ENCODE measurements at regions not wholly inside any gene's neighbourhood (a gene's known extent, or its start where the extent isn't known, plus 50 kb on each side); places are given as distances from the start of the nearest gene placed in this dataset.

DNA sequence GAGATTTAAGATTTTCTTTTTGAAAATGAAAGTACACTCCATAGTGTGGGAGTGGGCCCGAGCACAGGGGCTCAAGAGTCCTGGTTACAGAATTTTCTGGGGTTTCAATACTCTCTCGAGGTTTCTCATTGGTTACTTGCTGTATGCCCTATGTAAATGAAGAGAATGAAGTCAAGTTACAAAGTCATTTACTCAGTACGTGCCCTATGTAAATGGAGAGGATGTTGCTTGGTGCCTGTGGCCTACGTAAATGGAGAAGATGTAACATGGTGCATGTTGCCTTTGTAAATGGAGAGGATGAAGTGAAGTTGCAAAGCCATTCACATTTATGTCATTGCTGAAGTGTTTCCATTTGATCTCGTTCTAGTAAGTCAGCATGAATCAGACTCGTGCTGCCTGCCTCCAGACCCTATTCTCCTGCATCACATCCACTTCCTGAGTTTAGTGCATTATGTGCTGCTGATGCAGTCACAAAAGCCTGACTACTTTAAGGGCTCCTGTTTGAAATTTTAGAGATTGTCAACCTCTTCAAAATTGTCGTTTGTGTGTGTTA lies 302.0 kb downstream of the ZBBX start:
- no peaks in the 10 kb centered on the region for H3K36me3 Mint-ChIP-seq (ENCODE audit: low read depth)
- peaks cover 3% of the 10 kb centered on the region for H3K4me1 Mint-ChIP-seq
- no peaks in the 10 kb centered on the region for H3K27me3 Mint-ChIP-seq (ENCODE audit: low read depth)
- no peak for TF ChIP-seq CTCF (IDR thresholded peaks at IDR 0.05; ENCODE audit: unreplicated experiment in 3 of 3)
- peak overlapping the region in 1 of 3 experiments; percentile 5 for H3K27ac Mint-ChIP-seq
- no peaks in the 10 kb centered on the region for H3K9me3 Mint-ChIP-seq
- no peak overlapping the region for H3K4me3 Mint-ChIP-seq

DNA sequence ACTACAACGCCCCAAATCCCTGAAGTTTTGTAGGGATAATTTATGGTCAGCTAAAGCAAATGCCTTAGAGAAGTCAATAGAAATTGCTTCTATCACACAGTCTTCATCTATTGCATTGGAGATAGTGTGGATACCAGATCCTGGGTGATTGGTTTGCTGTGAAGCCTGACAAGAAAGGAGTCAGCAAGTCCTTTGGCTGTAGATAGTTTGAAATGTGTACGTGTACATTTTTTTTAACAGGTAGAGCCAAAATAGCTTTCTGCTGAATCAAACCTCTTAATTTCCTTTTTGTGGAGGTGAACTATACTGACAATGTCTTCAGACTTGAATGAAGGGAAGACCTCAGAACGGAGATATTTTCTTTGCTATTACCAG lies 312.3 kb downstream of the ZBBX start:
- no peak overlapping the region for H3K4me3 Mint-ChIP-seq
- peaks cover 17% of the 10 kb centered on the region for H3K4me1 Mint-ChIP-seq
- H3K36me3 Mint-ChIP-seq (ENCODE audit: low read depth): no peaks in the 10 kb centered on the region
- no peaks in the 10 kb centered on the region for H3K27me3 Mint-ChIP-seq (ENCODE audit: low read depth)
- peak overlapping the region; percentile 49 to 91 (median 85) for H3K27ac Mint-ChIP-seq
- TF ChIP-seq CTCF (IDR thresholded peaks at IDR 0.05; ENCODE audit: unreplicated experiment in 3 of 3): no peak
- H3K9me3 Mint-ChIP-seq: no peaks in the 10 kb centered on the region

DNA sequence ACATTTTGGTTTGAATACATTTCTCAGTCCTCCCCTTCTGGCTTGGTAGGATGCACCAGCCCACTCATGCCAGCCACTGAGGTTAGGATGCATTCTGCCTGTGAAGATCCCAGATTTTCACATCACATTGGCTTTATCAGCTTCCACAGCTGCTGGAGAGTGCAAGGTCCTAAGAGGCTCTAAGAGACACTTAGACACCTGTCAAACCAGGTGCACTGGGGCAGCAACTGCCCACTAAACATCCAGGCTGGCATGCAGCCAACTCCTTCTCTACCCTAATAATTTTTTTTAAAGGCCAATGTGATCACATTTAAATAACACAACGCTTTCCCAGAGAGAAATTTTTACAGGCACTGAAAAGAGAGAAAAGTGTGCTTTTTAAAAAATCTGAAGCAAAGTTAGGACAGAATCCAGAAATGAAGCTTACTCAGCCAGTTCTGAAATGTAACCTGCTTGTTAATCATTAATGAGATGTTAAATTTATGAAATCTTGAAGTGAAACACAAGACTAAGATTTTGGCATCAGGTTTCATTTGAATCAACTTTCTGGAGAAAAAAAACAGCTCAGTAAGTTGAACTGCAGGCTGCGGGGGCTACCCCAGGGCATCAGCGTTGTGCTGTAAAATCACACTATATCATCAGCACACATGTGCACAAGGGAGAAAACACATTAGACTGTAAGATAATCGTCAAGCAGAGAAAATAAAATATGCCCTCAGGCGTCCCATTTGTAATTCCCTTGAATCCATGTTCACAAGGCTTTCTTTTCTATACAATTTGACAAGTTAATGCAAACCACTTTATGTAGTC lies 312.9 kb downstream of the ZBBX start:
- no peaks in the 10 kb centered on the region for H3K9me3 Mint-ChIP-seq
- TF ChIP-seq CTCF (IDR thresholded peaks at IDR 0.05; ENCODE audit: unreplicated experiment in 3 of 3): no peak
- no peaks in the 10 kb centered on the region for H3K27me3 Mint-ChIP-seq (ENCODE audit: low read depth)
- peaks cover 17% of the 10 kb centered on the region for H3K4me1 Mint-ChIP-seq
- no peaks in the 10 kb centered on the region for H3K36me3 Mint-ChIP-seq (ENCODE audit: low read depth)
- peak overlapping the region in 2 of 3 experiments; percentile 2 to 36 for H3K4me3 Mint-ChIP-seq
- H3K27ac Mint-ChIP-seq: peak overlapping the region; percentile 49 to 91 (median 85)

- H3K4me3 Mint-ChIP-seq: no peak overlapping the region
- TF ChIP-seq CTCF (IDR thresholded peaks at IDR 0.05; ENCODE audit: unreplicated experiment in 3 of 3): no peak
- peaks cover 7% of the 10 kb centered on the region for H3K4me1 Mint-ChIP-seq
- peak overlapping the region in 1 of 3 experiments; percentile 50 for H3K27ac Mint-ChIP-seq
- no peaks in the 10 kb centered on the region for H3K36me3 Mint-ChIP-seq (ENCODE audit: low read depth)
- no peaks in the 10 kb centered on the region for H3K27me3 Mint-ChIP-seq (ENCODE audit: low read depth)
- peaks cover 5% of the 10 kb centered on the region for H3K9me3 Mint-ChIP-seq
Measured at GRCh38 chr3:167057581-167057980, 322.5 kb downstream of the ZBBX start.

GRCh38 chr3:167054926-167055325 lies 325.2 kb downstream of the ZBBX start:
- Mint-ChIP-seq H3K4me3 (no peak overlapping the region), H3K27me3 (ENCODE audit: low read depth) (no peaks in the 10 kb centered on the region), H3K36me3 (ENCODE audit: low read depth) (no peaks in the 10 kb centered on the region), H3K27ac (peak overlapping the region in 1 of 3 experiments; percentile 58), H3K9me3 (peaks cover 3% of the 10 kb centered on the region), H3K4me1 (peaks cover 7% of the 10 kb centered on the region)
- TF ChIP-seq CTCF (IDR thresholded peaks at IDR 0.05; ENCODE audit: unreplicated experiment in 3 of 3): no peak

- H3K4me1 Mint-ChIP-seq: peaks cover 7% of the 10 kb centered on the region
Measured at GRCh38 chr3:167051421-167051820, 328.7 kb downstream of the ZBBX start.

More at GRCh38 chr3:167051421-167051820, 328.7 kb downstream of the ZBBX start:
- Mint-ChIP-seq H3K27me3 (ENCODE audit: low read depth) (no peaks in the 10 kb centered on the region), H3K36me3 (ENCODE audit: low read depth) (no peaks in the 10 kb centered on the region), H3K4me3 (no peak overlapping the region), H3K27ac (no peak overlapping the region), H3K9me3 (no peaks in the 10 kb centered on the region)
- no peak for TF ChIP-seq CTCF (IDR thresholded peaks at IDR 0.05; ENCODE audit: unreplicated experiment in 3 of 3)

Data from nephron (organoid).